ENCODE measurements at regions not wholly inside any gene's neighbourhood (a gene's known extent, or its start where the extent isn't known, plus 50 kb on each side); places are given as distances from the start of the nearest gene placed in this dataset.

GRCh38 chr15:87349181-87349580 is 907.4 kb downstream of the NTRK3 start:
- TF ChIP-seq CHD2 (IDR thresholded peaks at IDR 0.05; ENCODE audit: low read length, partially characterized antibody) = no peak
- no peak for TF ChIP-seq SMC3 (IDR thresholded peaks at IDR 0.05)
- TF ChIP-seq CTCF (IDR thresholded peaks at IDR 0.05) = no peak
